Neutrophil (primary cell): ENCODE measurements at regions not wholly inside any gene's neighbourhood (a gene's known extent, or its start where the extent isn't known, plus 50 kb on each side); places are given as distances from the start of the nearest gene placed in this dataset.

Source experiments
- H3K27ac ChIP-seq: fragments of 200-600 bp; sonication (generic); 2 replicates; pipeline ENCODE4 v1.5.1; 2016; ENCODE audit warnings: mild to moderate bottlenecking, moderate library complexity
- H3K27me3 ChIP-seq: fragments of 200-600 bp; sonication (generic); 2 replicates; pipeline ENCODE4 v1.6.0; 2016; ENCODE audit warnings: mild to moderate bottlenecking
- H3K36me3 ChIP-seq: fragments of 200-600 bp; sonication (generic); 2 replicates; pipeline ENCODE4 v1.5.1; 2017
- H3K4me1 ChIP-seq, 2 experiments: fragments of 200-600 bp in 1 of 2; sonication (generic) in 1 of 2; 1 replicate in 1 of 2; 2 replicates in 1 of 2; pipeline versions ENCODE4 v1.5.1 to v1.6.1; 2013 to 2016; ENCODE audit warnings: low read depth in 1 of 2, low read length in 1 of 2, mild to moderate bottlenecking in 1 of 2, moderate library complexity in 1 of 2; ENCODE audit not compliant: control insufficient read depth in 1 of 2, insufficient read depth in 1 of 2
- H3K4me3 ChIP-seq, 2 experiments: fragments of 200-600 bp in 1 of 2; sonication (generic) in 1 of 2; 1 replicate in 1 of 2; 2 replicates in 1 of 2; pipeline ENCODE4 v1.5.1; 2013 to 2016; ENCODE audit warnings: low read depth in 1 of 2, low read length in 1 of 2, mild to moderate bottlenecking in 1 of 2, moderate library complexity in 1 of 2
- H3K9me3 ChIP-seq: fragments of 200-600 bp; sonication (generic); 2 replicates; pipeline ENCODE4 v1.5.1; 2016
- TF ChIP-seq, protein P1 (sequence below): fragments of 200-600 bp; sonication (generic); IDR thresholded peaks from 2 replicates; pipeline ENCODE4 v1.5.1; 2016; ENCODE audit warnings: antibody characterized with exemption

DNA sequence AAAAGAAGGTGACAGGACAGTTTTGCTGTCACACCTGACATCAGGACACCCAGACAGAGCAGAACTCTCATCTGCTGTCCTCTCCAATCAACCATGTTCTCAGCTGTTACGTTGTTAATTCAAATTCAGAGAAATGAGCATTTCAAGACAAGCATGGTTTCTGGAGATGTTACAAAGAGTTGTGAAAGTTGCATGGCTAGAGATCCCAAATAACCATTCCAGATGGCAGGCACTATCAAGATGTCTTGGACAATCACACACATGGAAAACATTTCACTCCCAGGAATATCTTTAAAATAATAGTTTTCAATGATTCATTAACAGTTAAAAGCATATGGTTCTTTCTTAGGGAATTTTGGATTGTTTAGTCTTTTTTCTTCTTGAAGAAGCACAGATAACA, 533.1 kb downstream of the AGTPBP1 start:
- H3K27me3 ChIP-seq, result no peaks in the 10 kb centered on the region
- H3K4me1 ChIP-seq, result no peaks in the 10 kb centered on the region
- no peak overlapping the region for H3K27ac ChIP-seq
- TF ChIP-seq, protein P1, sequence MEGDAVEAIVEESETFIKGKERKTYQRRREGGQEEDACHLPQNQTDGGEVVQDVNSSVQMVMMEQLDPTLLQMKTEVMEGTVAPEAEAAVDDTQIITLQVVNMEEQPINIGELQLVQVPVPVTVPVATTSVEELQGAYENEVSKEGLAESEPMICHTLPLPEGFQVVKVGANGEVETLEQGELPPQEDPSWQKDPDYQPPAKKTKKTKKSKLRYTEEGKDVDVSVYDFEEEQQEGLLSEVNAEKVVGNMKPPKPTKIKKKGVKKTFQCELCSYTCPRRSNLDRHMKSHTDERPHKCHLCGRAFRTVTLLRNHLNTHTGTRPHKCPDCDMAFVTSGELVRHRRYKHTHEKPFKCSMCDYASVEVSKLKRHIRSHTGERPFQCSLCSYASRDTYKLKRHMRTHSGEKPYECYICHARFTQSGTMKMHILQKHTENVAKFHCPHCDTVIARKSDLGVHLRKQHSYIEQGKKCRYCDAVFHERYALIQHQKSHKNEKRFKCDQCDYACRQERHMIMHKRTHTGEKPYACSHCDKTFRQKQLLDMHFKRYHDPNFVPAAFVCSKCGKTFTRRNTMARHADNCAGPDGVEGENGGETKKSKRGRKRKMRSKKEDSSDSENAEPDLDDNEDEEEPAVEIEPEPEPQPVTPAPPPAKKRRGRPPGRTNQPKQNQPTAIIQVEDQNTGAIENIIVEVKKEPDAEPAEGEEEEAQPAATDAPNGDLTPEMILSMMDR, result no peak
- no peaks in the 10 kb centered on the region for H3K36me3 ChIP-seq
- H3K9me3 ChIP-seq, result no peaks in the 10 kb centered on the region
- no peak overlapping the region for H3K4me3 ChIP-seq

DNA sequence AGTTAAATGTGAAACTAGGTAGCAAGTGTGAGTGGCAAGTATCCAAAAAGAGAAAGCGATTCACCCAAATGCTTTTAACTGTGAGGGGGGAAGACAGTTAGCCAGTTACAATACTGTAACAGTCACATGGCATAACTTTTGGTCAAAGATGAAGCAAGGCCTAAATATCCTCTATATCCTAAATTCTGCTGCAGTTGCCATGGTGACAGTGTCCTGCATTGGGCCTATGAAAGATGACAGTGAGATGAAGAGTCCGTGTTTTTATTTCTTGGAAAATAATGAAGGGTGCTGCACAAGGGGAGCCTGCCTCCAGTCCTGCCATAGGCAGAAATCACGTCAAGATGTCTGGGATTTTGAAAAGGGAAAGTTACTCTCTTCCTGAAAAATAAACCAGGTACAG, 534.6 kb downstream of the NTRK2 start:
- Histone ChIP-seq H3K4me3 (no peak overlapping the region), H3K27ac (no peak overlapping the region), H3K27me3 (no peaks in the 10 kb centered on the region), H3K9me3 (no peaks in the 10 kb centered on the region), H3K36me3 (no peaks in the 10 kb centered on the region), H3K4me1 (no peaks in the 10 kb centered on the region)
- TF ChIP-seq, protein P1, result no peak

DNA sequence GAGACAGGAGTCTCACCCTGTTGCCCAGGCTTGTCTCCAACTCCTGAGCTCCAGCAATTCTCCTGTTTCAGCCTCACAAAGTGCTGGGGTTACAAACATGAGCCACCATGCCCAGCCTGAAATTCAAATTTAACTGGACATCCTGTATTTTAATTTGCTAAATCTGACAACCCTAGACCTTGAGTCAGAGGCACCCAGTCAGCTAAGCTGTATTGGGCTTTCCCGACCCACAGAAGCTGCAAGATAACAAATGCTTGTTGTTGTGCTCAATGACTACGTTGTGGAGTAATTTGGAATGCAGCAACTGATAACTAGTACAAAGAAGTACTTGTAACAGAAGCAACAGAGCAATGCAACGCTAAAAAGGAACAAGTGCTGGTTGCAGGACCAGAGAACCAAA, 533.1 kb downstream of the NTRK2 start:
- H3K27ac ChIP-seq, result no peak overlapping the region
- H3K9me3 ChIP-seq, result no peaks in the 10 kb centered on the region
- no peaks in the 10 kb centered on the region for H3K27me3 ChIP-seq
- H3K36me3 ChIP-seq, result no peaks in the 10 kb centered on the region
- TF ChIP-seq, protein P1, result no peak
- H3K4me1 ChIP-seq, result no peaks in the 10 kb centered on the region
- no peak overlapping the region for H3K4me3 ChIP-seq

DNA sequence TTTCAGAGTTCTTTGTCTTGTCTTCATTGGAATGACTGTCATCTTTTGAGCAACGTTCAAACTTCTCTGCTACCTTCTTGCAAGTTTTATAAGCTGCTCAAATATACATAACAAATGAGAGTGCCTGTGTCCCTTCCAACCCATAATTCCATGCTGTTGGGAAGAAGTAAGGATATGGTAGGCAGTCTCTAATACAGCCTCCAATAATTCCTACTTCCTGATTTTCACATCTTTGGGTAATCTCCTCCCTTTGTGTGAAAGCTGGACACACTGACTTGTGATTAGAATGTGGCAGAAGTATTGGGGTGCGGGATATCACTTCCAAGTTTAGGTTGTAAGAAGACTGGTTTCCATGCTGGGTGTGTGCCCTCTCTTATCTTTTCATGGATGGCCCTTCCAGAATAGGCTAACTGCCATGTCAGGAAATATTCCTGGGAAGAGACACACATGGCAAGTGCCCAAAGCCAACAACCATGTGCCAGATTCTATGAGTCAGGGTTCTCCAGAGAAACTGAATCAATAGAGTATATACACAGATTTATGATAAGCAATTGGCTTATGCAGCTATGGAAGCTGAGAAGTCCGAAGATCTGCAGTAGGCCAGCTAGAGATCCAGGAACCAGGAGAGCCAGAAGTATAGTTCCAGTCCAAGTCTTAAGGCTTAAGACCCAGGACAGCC, 531.3 kb downstream of the NTRK2 start:
- no peaks in the 10 kb centered on the region for H3K36me3 ChIP-seq
- no peaks in the 10 kb centered on the region for H3K4me1 ChIP-seq
- TF ChIP-seq, protein P1, result no peak
- H3K27me3 ChIP-seq, result no peaks in the 10 kb centered on the region
- H3K4me3 ChIP-seq, result no peak overlapping the region
- no peaks in the 10 kb centered on the region for H3K9me3 ChIP-seq
- H3K27ac ChIP-seq, result no peak overlapping the region

DNA sequence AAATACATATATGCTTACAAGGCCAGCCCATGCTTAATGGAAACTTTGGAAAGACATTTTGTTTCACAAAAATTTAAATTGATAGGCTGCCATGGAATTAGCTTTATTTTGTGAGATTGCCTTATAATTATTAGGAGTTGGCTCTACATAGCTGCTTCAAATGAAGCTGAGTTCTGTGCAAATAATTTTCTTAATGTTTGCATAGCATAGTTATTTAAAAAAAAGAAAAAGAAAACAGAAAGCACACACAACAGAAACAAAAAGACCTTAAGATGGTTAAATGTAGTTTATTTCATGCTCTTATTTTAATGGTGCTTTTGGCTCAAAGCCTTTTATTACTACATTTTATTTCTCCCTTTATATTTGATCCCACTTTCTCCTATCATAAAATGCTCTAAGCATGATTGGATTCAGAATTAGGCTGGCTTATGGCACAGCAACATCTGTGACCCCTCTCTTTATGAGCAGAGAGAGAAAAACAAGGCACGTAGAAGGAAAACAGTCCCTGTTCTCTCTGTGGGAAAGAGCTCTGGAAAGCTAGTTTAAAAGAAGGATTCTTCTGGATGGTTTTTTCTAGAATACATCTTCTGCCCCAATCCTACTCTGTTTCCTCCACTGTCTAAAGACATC, 530.5 kb downstream of the NTRK2 start:
- H3K4me3 ChIP-seq, result no peak overlapping the region
- TF ChIP-seq, protein P1, result no peak
- H3K9me3 ChIP-seq, result no peaks in the 10 kb centered on the region

More for the DNA sequence above, 530.5 kb downstream of the NTRK2 start:
- no peaks in the 10 kb centered on the region for H3K27me3 ChIP-seq
- H3K4me1 ChIP-seq, result no peaks in the 10 kb centered on the region
- no peak overlapping the region for H3K27ac ChIP-seq
- H3K36me3 ChIP-seq, result no peaks in the 10 kb centered on the region
